ENCODE measurements at regions not wholly inside any gene's neighbourhood (a gene's known extent, or its start where the extent isn't known, plus 50 kb on each side); places are given as distances from the start of the nearest gene placed in this dataset.

DNA sequence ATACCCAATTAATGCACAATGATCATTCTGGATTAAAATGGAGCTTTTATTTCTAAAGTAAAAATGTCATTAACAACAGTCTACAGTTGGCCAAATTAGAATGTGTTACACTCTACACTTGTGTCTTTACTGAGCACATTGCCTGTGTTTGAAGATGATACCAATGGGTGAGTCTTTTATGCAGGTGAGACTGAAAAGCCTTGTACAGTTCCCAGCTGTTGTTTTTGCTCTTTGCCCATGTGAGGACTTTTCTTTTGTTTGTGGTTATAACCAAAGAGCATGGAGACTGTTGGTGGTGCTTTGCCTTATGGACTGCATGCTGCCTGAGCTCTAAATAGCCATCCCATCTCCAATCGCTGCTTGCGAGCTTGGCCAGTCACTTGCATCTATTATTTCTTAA lies 264.5 kb downstream of the GATA3 start:
- TF ChIP-seq POLR2A (IDR thresholded peaks at IDR 0.05; ENCODE audit: low read length) (no peak), GATA1 (IDR thresholded peaks at IDR 0.05; ENCODE audit: low read depth, low read length) (no peak)
